ENCODE measurements at regions not wholly inside any gene's neighbourhood (a gene's known extent, or its start where the extent isn't known, plus 50 kb on each side); places are given as distances from the start of the nearest gene placed in this dataset.

DNA sequence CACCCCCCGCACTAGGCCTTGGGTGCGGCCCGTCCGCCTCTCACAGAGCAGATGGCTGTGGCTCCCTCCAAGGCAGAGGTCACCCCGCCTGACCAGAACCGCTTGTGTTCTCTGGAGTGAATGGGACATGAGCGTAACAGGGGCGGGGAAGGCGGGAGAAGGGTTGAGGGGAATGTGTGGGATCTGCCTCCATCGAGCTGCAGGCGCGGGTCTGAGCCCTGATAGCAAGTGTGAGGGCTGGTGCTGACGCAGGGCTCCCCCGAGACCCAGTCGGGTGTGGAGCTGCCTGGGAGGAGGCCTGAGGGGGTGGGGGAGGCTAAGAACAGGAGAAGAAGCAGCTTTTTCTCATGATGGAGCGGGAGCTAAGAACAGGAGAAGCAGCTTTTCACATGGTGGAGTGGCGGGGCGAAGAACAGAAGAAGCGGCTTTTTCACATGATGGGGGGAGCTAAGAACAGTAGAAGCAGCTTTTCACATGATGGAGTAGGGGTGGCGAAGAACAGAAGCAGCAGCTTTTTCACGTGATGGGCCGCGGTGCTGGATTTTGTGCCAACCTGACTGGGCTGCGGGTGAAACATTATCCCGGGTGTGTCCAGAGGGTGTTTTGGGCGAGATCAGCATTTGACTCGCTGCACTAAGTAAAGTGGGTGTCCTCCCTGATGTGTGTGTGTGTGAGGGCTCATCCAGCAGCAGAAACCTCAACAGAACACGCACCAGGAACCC is 169.3 kb downstream of the TTLL2 start:
- Histone ChIP-seq H3K4me3 (ENCODE audit: low read depth, low read length, poor library complexity, severe bottlenecking) (no peak overlapping the region), H3K4me1 (ENCODE audit: insufficient read depth, low read length, poor library complexity, severe bottlenecking) (no peaks in the 10 kb centered on the region), H3K9me2 (ENCODE audit: insufficient read depth, low read length) (no peaks in the 10 kb centered on the region), H3K9me3 (ENCODE audit: low read length) (no peaks in the 10 kb centered on the region), H2AFZ (ENCODE audit: low read length) (no peak overlapping the region), H3K36me3 (ENCODE audit: insufficient read depth, low read length) (no peaks in the 10 kb centered on the region), H3K4me2 (ENCODE audit: low read length) (no peak overlapping the region), H3K79me2 (ENCODE audit: insufficient read depth, low read depth, low read length) (no peaks in the 10 kb centered on the region), H4K20me1 (ENCODE audit: insufficient read depth, low read length) (no peaks in the 10 kb centered on the region), H3K27ac (ENCODE audit: low read depth, low read length, poor library complexity, severe bottlenecking) (no peak overlapping the region)
- no peak for DNase-seq (ENCODE audit: low spot score)
- POLR2A ChIA-PET, result interaction anchor here (0.5 to 0.6 kb wide), 2 partner anchors 478 to 1099 kb away, joined by 3 to 4 read pairs; no protein-coding TSS in a partner anchor
- no TSS peak for BruUV-seq (replicated peaks)
- intact Hi-C loops (cut with micrococcal nuclease; ENCODE audit: unreplicated experiment), result no loop called here
- CTCF ChIA-PET (ENCODE audit: unreplicated experiment), result interaction anchor here (0.7 kb wide), 1 partner anchor 15 kb away, joined by 3 read pairs; no protein-coding TSS in a partner anchor
- no peak for TF ChIP-seq EZH2phosphoT487 (IDR thresholded peaks at IDR 0.05; ENCODE audit: borderline replicate concordance, low read depth, low read length)

DNA sequence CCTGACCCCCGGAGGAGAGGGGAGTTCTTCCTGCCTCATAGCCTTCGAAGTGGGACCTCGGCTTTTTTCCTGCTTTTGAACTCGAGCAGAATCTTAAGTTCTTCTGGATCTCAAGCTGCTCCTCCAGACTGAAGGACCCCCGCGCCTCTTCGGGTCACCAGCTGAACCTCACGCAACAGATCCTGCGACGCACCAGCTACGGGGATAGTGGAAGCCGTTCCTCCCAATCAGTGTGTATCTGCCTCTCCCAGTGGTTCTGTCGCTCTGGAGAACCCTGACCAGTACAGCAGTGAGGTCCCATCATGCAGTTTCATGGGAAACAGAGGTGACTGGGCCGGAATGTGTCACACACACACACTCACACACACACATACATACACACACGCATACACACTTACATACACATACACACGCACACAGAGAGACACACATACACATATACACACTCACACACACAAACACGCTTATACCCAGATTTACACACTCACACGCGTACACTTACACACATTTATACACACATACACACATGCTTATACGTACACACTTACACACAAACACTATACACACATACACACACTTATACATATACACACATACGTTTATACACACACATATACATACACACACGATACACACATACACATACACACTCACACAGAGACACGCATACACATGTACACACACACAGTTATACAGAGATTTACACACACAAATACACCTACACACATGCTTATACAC is 170.0 kb downstream of the TTLL2 start:
- Histone ChIP-seq H3K4me2 (ENCODE audit: low read length) (no peak overlapping the region), H3K9me3 (ENCODE audit: low read length) (no peaks in the 10 kb centered on the region), H3K36me3 (ENCODE audit: insufficient read depth, low read length) (no peaks in the 10 kb centered on the region), H2AFZ (ENCODE audit: low read length) (no peak overlapping the region), H3K79me2 (ENCODE audit: insufficient read depth, low read depth, low read length) (no peaks in the 10 kb centered on the region), H3K9me2 (ENCODE audit: insufficient read depth, low read length) (no peaks in the 10 kb centered on the region), H3K27ac (ENCODE audit: low read depth, low read length, poor library complexity, severe bottlenecking) (no peak overlapping the region), H4K20me1 (ENCODE audit: insufficient read depth, low read length) (no peaks in the 10 kb centered on the region), H3K4me3 (ENCODE audit: low read depth, low read length, poor library complexity, severe bottlenecking) (no peak overlapping the region), H3K4me1 (ENCODE audit: insufficient read depth, low read length, poor library complexity, severe bottlenecking) (no peaks in the 10 kb centered on the region)
- ChIA-PET CTCF (ENCODE audit: unreplicated experiment) (interaction anchor here (0.7 kb wide), 1 partner anchor 34 kb away, joined by 3 read pairs; no protein-coding TSS in a partner anchor), POLR2A (interaction anchor here (0.6 to 1.1 kb wide), 2 partner anchors 8 to 1100 kb away, joined by 3 to 4 read pairs; no protein-coding TSS in a partner anchor)
- intact Hi-C loops (cut with micrococcal nuclease; ENCODE audit: unreplicated experiment), result no loop called here
- TF ChIP-seq CTCF (conservative IDR thresholded peaks at IDR 0.05; ENCODE audit: low read length), result no peak
- TF ChIP-seq EZH2phosphoT487 (IDR thresholded peaks at IDR 0.05; ENCODE audit: borderline replicate concordance, low read depth, low read length), result no peak
- no peak for DNase-seq (ENCODE audit: low spot score)
- no TSS peak for BruUV-seq (replicated peaks)

DNA sequence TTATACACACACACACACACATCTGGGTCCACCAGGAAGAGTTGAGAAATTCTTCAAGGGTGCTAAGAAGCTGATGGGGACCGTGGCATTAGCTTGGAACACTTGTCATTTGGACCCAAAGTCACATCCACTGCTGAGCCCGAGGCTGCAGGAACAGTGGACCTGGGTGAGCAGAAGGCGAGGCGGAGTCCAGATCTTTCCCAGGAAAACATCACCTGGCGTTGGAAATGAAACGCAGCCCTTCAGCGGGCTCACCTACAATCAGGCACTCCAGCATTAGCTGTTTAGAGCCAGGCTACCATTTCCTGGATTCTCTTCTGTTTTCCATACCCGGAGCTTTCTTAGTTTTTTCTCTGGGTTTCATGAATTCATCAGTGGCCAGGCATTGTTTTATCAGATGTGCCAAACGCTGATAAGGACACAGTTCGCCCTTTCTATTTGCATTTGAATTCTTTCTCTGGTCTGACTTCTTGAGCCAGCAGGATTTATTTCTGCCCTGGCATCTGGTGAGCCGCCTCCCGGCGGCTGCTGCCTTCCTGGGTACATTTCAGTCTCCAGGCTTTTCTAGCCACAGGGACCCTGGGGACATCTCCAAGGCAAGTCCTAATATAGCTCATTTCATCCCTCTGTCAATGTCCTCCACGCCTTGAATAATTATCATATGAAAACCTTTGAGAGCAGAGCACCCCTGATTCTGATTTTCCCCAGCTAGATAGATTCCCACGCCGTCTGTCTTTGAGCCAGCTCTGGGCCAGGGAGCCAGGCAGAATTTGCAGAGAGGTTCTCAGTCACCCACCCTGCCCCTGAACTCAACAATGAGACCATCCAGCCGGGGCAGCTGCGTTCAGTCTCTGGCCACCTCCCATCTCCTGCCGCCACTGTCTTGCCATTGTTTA is 170.9 kb downstream of the TTLL2 start:
- Histone ChIP-seq H4K20me1 (ENCODE audit: insufficient read depth, low read length) (no peaks in the 10 kb centered on the region), H3K4me2 (ENCODE audit: low read length) (no peak overlapping the region), H3K9me3 (ENCODE audit: low read length) (no peaks in the 10 kb centered on the region), H2AFZ (ENCODE audit: low read length) (no peak overlapping the region), H3K4me1 (ENCODE audit: insufficient read depth, low read length, poor library complexity, severe bottlenecking) (no peaks in the 10 kb centered on the region), H3K79me2 (ENCODE audit: insufficient read depth, low read depth, low read length) (no peaks in the 10 kb centered on the region), H3K9me2 (ENCODE audit: insufficient read depth, low read length) (no peaks in the 10 kb centered on the region), H3K27ac (ENCODE audit: low read depth, low read length, poor library complexity, severe bottlenecking) (no peak overlapping the region), H3K36me3 (ENCODE audit: insufficient read depth, low read length) (no peaks in the 10 kb centered on the region), H3K4me3 (ENCODE audit: low read depth, low read length, poor library complexity, severe bottlenecking) (no peak overlapping the region)
- intact Hi-C loops (cut with micrococcal nuclease; ENCODE audit: unreplicated experiment), result no loop called here
- POLR2A ChIA-PET, result interaction anchor here (1.1 kb wide), 1 partner anchor 9 kb away, joined by 3 read pairs; no protein-coding TSS in a partner anchor
- no peak for DNase-seq (ENCODE audit: low spot score)
- no TSS peak for BruUV-seq (replicated peaks)
- CTCF ChIA-PET (ENCODE audit: unreplicated experiment), result interaction anchor here (0.7 kb wide), 1 partner anchor 35 kb away, joined by 3 read pairs; no protein-coding TSS in a partner anchor
- TF ChIP-seq CTCF (conservative IDR thresholded peaks at IDR 0.05; ENCODE audit: low read length) (no peak), EZH2phosphoT487 (IDR thresholded peaks at IDR 0.05; ENCODE audit: borderline replicate concordance, low read depth, low read length) (no peak)
